ENCODE measurements at regions not wholly inside any gene's neighbourhood (a gene's known extent, or its start where the extent isn't known, plus 50 kb on each side); places are given as distances from the start of the nearest gene placed in this dataset.

DNA sequence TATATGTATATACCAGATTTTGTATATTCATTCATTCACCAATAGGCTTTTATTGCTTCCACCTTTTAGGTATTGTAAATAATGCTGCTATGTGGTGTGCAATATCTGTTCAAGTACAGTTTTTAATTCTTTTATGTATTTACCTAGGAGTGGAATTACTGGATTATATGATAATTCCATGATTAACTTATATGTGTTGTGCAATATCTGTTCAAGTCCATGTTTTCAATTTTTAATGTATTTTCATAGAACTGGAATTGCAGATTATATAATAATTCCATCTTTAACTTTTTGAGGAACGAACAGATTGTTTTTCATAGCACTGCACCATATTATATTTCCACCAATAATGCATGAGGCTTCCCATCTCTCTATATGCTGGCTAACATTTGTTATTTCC, 50.6 kb upstream of the L3MBTL4 start:
- DNase-seq, result no peak

DNA sequence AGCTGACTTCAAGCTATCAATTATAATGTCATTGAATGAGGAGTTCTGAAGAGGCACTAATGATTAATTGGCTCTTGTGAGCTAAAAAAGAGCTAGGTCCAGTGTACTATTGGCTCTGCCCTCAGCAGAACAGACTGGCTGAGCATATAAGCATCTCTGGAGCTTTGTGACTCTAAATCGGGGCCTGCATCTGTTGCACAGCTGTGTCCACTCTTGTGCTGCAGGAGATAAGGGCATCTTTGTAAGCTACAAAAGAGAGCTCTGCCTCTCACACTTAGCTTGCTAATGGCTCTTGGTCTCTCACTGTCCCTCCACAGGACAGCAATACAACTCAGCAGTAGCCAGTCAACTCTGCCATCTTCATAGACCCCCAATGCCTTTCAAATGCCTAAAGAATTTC, 61.5 kb upstream of the L3MBTL4 start:
- DNase-seq, result no peak

DNA sequence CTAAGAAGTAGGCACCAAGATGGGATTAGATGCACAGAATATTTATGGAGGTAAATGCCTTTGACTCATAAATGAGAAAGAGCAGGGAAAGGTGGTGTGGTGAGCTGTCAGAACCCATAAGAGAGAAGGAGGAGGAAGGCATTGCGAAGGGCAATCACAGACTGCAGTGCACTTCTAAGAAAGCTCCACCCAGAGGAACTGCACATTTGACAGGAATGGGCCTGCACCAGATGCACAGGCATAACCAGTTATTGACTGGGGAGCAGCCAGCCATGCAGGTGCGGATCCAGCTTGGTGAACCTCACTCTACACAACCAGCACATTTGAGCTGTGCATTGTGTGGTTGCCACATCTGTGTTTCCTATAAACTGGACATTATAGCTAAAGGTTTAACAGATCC, 62.2 kb upstream of the L3MBTL4 start:
- DNase-seq, result no peak

DNA sequence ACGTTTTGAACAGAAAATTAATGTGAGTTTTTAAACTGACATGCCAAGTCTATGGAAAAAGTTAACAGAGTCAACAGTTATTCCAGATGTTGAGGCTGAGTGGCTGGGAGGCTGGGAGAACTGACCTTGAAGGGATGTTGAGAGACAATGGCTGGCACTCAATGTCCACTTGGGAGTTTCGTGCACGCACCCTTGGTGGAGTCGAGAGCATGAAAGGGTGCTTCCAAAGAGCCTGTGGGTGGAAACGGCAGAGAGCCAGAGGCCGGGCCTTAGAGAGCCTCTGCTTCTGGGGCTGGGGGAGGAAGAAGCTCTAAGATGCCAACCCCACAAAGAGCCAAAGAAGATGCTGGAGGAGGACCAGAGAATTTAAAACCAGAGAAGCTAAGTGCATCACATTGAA, 63.4 kb upstream of the L3MBTL4 start:
- DNase-seq, result no peak

DNA sequence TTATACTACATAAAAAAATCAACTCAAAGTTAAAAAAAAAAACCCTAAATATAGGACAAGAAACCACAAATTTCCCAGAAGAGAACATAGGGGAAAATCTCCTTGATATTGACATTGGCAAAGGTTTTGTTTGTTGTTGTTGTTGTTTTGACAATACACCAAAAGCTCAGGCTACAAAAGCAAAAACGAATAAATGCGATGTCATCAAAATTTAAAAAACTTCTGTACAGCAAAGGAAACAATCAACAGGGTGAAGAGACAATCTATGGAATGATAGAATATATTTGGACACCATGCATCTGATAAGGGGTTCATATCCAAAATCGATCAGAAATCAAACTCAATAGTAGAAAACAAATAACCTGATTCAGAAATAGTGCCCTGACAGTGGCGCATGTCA, 65.0 kb upstream of the L3MBTL4 start:
- no peak for DNase-seq

DNA sequence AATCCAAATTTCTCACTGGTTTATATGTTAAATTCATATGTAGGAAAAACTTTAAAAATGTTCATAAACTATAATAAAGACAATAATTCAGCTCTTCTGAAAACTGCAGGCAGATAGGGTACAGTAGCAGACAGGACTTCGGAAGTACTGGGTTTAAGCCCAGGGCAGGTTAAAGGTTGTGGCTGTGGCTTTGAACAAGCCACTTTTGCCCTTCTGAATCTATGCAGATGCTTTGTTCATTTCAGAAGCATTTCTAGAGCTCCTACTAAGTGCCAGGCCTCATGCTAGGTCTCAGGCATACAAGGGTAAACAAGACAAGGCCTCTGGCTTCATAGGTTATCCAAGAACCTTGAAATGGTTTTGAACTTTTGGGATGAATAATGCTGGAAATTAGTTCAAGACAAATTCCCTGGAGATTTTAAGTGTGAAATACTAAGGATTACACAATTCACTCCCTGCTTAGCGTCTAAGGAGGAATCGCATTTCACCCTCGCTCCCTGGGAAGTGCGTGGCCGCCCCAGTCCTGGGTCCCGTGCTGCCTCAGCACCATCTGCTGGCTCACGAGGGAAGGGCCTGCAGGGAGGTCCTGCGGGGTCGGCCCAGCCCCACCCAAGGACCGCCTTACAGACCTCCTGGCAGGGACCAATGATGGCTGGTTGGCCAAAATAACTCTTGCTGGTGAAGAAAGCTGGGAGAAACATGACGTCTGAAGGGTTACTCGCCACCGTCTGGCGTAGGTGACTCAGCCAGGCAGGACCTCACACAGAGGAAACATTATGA, 67.7 kb upstream of the L3MBTL4 start:
- DNase-seq, result peak; percentile 83

DNA sequence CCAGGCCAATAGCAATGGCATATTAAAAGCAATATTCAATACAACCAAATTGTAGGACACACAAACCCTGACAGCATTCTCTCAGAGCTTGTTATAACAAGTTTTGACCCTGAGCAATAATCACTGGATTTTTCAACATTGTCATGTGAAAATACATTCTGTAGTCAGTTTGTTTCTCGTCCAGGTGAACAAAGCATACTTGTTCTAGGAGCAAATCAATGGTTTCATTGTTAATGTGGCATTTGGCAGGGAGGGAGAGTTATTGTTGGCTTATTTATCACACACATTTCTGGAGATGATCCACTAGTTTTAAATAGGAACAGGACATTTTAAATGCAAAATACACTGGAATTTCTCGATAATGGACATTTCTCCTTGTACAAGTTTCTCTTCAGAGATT, 69.9 kb upstream of the L3MBTL4 start:
- no peak for DNase-seq

DNA sequence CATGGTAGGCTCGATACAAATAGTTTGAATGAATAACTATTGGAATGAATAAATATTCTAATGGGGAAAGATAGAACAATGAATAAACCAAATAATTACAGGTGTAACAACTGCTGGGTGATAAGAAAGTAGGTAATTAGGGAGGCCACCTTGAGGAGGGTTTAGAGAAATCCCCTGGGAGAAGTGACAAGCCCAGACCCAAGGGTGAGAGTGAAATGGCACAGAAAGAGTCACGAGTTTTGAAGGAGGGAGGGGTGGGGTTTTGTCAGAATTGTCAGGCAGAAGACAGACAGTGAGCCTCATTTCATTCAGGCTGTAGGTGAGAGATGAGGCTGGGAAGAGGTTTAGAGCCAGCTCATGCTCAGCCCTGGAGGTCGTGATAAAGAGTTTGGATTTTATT, 71.6 kb upstream of the L3MBTL4 start:
- DNase-seq, result no peak

DNA sequence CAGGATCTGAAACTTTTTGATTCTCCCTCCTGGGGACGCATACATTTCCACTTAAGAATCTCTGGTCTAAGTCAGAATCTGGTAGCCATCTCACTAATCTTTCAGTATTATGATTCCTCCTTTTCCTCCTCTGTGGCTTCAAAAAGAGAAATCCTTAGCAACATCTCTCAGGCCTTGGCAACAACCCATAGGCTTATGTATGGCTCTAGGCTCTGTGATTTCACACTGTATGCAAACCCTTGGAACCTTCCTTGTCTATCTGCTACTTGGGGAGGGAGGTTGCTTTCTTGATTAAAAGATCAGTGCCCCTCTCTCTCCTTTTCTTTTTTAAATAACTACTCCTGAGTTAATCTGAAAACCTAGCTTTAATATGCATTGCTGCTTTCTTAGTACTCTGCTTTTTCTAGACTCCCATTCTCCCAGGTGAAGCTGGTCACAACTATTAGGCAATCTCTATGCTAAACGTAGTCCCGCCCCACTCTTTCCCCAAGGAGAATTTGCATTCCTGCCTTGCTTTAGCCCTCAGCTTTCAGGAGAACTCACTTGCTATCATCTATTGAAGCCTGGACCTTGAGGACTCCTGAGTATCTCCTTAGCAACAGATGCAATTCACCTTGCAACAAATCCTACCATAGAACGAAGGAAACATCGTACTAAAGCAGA, 72.2 kb upstream of the L3MBTL4 start:
- DNase-seq, result no peak

DNA sequence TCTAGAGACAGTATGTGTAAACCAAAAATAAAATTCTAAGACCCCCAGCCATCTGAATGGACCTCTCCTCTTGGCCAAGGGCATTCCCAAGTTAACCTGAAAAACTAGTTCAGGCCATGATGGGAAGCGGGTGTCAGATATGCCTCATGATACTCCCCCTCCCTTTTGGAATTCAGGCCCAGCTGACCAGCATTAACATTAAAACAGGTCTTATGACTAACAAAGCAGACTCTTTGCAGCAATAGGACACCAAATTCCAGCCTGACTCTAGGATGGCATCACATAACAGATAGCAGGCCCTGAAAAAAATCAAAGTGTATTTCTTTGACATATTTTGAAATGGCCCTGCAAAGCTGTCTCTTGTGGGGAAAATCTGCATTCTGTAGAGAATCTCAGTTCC, 73.3 kb upstream of the L3MBTL4 start:
- DNase-seq, result no peak

DNA sequence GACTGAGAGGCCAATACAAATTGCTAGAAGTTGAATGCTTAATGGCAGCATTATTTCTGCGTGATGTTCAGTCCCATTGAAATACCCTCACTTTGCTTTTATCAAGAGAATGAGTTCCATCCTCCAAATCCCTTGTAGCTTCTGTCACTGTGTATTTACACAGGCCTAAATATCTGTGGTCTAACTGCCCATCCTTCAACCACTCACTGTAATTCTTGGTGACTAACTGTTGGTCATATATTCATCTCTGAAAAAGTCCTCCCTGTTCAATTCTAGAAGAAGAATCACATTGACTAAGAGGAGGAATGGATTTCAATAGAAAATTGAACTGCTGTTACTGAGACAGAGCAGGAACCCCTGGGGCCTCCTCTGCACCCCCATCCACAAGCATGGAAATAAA, 74.2 kb upstream of the L3MBTL4 start:
- no peak for DNase-seq

DNA sequence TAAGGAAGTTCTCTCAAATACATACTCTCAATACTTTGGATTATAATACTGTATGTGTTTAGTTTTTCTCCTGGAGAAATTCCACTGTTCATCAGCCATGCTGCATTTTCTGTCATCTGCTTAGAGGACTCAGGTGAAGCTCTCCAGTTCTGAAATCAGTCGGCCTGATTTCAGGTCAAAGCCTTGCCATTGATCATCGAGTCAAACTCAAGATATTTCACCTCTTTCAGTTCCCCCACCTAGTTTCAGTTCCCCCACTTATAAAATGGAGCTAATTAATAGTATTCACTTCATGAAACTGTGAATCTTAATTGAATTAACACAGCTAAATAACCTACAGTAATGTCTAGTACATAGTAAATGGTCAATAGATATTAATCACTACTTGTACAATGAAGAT, 75.3 kb upstream of the L3MBTL4 start:
- no peak for DNase-seq

DNA sequence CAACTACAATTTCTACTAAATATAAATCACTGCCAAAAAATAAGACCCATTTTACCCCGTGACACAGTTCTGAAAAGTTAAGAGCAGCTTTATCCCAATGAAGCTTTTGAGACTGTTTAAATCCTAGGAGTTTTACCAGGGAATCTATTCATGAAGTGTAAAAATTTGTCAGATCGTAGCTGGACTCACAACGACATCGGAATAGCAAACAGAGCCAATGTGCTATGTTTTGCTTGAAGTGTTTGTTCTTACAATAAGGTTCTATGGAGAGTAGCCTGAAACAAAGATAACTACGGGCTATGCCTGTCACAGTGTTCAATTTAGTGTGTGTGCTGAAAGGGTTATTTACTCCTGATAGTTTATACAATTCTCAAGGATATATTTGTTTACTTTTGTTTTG, 78.5 kb upstream of the L3MBTL4 start:
- DNase-seq, result no peak

DNA sequence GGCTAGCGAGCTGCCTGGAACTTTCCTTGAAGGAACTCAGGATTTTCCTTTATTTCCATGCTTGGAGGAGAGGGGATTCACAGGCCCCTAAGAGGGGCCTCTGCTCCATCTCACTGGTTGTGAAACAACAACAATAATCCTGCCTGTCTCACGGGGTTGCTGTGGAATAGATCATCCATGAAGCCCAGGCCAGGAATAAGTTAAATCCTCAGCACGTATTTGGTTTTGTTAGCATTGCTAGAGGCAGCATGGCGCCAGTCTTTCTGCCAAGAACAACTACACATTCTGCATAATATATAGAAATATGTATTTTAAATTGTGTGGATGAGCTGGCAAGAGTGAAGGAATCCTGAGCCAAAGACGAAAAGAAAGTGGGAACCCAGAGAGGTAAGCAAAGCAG, 80.8 kb upstream of the L3MBTL4 start:
- DNase-seq, result no peak

DNA sequence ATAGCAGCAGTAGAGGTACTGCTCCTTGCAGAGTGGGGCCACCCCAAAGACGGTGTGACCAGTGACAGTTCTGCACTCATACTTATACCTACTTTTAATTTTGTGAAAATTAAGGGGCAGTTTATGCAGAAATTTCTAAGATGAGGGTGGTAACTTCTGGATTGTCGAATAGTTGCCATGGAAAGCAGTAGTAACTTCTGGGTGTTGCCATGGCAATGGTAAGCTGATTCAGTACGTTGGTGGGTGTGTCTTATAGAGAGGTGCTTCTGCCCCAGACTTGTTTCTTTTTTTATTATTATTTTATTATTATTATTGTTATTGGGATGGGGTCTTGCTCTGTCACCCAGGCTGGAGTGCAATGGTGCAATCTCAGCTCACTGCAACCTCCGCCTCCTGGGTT, 82.8 kb upstream of the L3MBTL4 start:
- no peak for DNase-seq

DNA sequence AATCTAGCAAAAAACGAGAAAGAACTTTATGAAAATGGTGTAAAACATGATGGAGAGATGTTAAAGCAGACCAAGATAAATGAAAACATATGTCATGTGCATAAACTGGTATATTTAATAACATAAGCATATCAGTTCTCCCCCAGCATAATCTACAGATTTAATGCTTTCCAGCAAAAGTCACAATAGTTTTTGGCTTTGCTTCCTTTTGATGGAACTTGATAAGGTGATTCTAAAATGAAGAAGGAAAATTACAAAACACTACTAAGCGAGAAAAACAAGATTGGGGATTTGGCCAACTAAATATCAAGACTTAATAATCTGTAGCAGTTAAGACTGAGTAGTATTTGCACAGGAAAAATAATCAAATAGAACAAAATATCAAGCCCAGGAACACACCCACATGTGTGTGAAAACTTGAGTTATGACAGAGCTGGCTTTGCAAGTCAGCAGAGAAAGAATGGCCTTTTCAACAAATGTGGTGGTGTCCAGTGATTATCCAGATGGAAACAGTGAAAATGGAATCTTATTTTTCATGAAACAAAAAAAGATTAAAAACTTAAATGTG, 83.7 kb upstream of the L3MBTL4 start:
- no peak for DNase-seq

DNA sequence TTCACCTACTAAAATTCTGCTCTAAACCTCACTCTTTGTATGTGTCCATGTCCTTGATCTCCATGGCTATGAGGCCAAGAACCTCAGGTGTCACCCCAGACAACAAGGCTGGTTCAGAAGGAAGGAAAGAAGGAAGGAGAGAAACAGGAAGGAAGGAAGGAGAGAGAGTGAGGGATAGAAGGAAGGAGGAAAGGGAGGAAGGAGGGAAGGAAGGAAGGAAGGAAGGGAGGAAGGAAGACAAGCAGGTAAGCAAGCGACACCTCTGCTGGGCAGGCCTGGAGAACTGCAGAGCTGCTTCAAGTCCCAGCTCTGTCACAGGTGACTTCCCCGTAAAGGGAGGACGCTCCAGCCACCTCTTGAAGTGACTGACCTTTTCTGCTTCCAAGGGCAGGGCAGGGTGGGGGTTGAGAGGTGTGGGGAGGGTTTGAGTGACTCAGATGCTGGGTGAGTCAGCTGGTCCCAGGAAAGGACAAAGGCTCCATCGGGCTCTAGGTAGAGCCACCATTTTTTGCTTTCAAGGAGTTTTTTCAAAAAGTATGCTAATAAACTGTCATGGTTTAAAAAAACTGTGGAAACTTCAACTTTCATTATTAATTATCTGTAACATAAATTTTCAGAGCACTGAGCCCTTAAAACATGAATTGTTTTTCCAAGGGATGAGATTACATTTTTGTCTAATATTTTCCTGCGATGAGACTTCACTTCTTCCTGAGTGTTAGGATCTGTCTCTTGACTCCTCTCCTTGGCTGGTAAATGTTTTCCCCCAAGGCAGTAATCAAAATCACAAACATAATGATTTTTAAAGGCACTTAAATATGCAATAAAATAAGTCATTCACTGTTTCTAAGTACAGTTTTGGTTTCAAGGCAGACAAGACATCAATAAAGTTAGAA, 90.1 kb upstream of the L3MBTL4 start:
- no peak for DNase-seq

DNA sequence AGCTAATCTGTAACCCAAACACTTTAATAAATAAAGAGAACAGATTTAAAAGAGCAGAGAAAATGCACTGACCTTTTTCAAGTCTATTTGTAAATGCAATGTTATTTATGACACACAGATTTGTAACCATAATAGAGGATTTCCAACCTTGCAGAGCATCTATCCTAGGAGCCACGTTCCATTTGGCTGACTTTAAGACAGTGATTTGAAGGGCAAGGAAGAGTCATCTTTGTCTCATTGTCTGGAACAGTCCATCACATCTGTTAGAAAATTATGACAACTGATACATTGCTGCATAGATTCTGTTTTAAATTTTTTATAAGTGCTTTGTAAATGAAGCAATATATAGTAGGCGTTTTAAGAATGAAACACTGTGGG, 90.8 kb upstream of the L3MBTL4 start:
- DNase-seq, result no peak

DNA sequence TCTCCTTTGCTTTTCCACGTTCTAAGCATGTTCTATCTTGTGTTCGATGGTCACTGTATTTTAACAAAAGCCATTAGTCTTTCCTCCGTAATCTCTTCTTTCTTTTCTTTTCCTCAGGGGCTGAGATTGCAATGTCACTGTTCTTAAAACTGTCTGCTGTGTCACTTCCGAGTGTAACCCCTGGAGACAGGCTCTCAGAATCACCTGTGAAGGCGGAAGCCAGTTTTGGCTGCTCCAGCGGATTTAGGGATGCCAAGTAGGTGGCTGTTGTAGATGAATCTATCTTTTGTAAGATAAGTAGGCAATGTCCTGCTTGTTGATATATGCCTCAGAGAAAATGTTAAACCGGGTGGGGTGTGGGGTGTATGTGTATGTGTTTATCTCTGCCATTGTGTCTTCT, 94.7 kb upstream of the L3MBTL4 start:
- DNase-seq, result no peak

DNA sequence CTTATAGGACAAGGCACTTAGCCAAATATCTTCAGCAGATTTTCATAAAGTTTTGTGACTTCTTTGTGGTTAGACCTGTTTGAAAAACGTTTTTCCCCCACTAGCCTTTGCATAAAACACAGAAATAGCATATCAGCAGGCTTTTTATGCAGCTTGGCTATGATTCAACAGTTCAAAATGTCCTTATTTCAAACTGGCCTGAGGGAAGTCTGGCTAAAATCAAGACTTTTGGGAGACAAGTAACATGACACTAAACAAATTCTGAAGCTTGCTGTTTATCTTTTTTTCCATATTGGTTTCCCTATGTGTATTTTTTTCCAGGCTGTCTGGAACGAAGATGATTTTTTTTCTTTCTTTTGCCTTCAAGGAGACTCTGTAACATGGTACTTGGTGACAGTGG, 95.1 kb upstream of the L3MBTL4 start:
- DNase-seq, result no peak

DNA sequence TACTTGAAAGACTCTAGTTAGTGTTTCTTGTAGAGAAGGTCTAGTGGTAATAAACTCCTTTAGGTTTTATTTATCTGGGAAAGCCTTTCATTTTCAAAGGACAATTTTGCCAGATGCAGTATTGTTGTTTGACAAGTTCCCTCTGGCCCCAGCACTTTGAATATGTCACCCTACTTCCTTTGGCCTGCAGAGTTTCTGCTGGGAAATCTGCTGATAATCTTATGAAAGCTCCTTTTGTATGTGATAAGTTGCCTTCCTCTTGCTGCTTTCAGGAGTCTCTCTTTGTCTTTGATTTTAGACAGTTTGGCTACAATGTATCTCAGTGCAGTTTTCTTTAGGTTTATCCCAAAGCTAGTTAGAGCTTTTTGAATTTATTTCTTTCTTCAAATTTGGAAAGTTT, 106.2 kb upstream of the L3MBTL4 start:
- no peak for DNase-seq

DNA sequence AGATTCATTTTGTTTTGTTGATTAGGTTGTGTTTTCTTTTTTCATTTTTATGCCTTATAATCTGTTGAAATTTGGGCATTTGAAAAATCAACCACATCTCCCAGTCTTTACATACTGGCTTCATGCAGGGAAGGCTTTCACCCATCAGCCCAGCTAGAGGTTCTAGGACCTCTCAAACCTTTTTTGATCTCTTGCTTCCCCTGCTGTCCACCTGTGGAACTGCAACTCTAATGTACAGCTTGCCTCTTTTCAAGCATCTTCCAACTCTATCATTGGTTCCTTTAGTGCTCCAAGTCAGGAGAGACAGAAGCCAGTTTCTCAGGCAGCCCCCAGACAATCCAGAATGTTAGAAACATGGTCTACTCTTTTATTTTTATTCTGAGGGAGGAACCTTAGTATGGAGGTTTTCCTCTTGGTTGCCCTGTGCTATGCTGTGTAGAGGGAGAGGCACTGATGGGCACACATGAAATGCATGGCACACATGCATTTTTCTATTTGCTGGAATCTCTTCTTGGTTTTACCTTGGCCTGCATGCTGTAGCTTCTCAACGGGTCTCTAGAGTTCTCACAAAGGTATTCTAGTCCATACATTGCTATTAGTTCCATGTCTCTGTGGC, 107.2 kb upstream of the L3MBTL4 start:
- DNase-seq, result peak; percentile 26

DNA sequence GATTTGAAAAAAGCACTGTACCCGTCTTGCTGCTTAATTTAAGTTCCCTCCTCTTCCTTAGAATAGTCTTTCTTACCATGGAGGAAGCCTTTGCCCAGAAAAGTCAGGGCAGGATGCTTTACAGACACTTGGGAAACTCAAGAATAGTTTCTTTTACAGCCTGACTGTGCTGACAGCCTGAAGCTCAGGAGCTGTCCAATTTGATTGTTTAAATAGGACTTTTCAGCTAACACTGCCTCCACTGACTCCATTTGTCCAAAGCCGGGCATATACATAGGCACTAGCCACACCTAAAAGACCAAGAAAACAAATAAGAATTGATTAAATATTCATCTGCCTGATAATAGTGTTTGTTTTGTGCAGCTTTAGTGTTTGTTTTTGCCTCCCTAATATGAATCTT, 110.9 kb upstream of the L3MBTL4 start:
- no peak for DNase-seq

Data from NCI-H2171 treated with DMSO at 0.1 percent for 48 hours (cell line).